SW 1271 (cell line): ENCODE measurements at regions not wholly inside any gene's neighbourhood (a gene's known extent, or its start where the extent isn't known, plus 50 kb on each side); places are given as distances from the start of the nearest gene placed in this dataset.
"Not testable (repeated sequence)": the region's sequence is repeated elsewhere in the genome, so short reads cannot be mapped to it uniquely, and the experiment has no call there.

Experiments used
- DNase-seq, 2 experiments: peaks; one replicate each; lab custom pipeline; 2025; lab: John Stamatoyannopoulos, UW

GRCh38 chrX:128973033-128973432, 550.3 kb downstream of the SMARCA1 start:
- no peak for DNase-seq

- no peak for DNase-seq
Observed at GRCh38 chrX:128961290-128961689, 562.0 kb downstream of the SMARCA1 start.

GRCh38 chrX:128954697-128955096, 568.6 kb downstream of the SMARCA1 start:
- not testable (repeated sequence) for DNase-seq

- DNase-seq = no peak
Observed at GRCh38 chrX:128931071-128931470, 592.2 kb downstream of the SMARCA1 start.

GRCh38 chrX:128929271-128930057, 593.8 kb downstream of the SMARCA1 start:
- no peak for DNase-seq

GRCh38 chrX:128928636-128929035, 594.7 kb downstream of the SMARCA1 start:
- no peak for DNase-seq

- DNase-seq = no peak
Observed at GRCh38 chrX:128927363-128927762, 595.9 kb downstream of the SMARCA1 start.

- no peak for DNase-seq
Observed at GRCh38 chrX:128906753-128907152, 616.5 kb downstream of the SMARCA1 start.

- DNase-seq = no peak
Observed at GRCh38 chrX:128901018-128901417, 622.3 kb downstream of the SMARCA1 start.

- DNase-seq = no peak
Observed at GRCh38 chrX:128897621-128898020, 625.7 kb downstream of the SMARCA1 start.

- DNase-seq = no peak
Observed at GRCh38 chrX:128891554-128891953, 631.7 kb downstream of the SMARCA1 start.

GRCh38 chrX:128884430-128884829, 638.9 kb downstream of the SMARCA1 start:
- DNase-seq = no peak

- no peak for DNase-seq
Observed at GRCh38 chrX:128883650-128884049, 639.6 kb downstream of the SMARCA1 start.

GRCh38 chrX:128870361-128870760, 652.9 kb downstream of the SMARCA1 start:
- DNase-seq = no peak

- DNase-seq = no peak
Observed at GRCh38 chrX:128862557-128862956, 660.7 kb downstream of the SMARCA1 start.

GRCh38 chrX:128848374-128848773, 674.9 kb downstream of the SMARCA1 start:
- no peak for DNase-seq

GRCh38 chrX:128846385-128846784, 676.9 kb downstream of the SMARCA1 start:
- DNase-seq = no peak

GRCh38 chrX:128818690-128819089, 704.6 kb downstream of the SMARCA1 start:
- DNase-seq = no peak

- no peak for DNase-seq
Observed at GRCh38 chrX:128816919-128817318, 706.4 kb downstream of the SMARCA1 start.

- DNase-seq = no peak
Observed at GRCh38 chrX:128807367-128807766, 715.9 kb downstream of the SMARCA1 start.

- no peak for DNase-seq
Observed at GRCh38 chrX:128805236-128805635, 718.1 kb downstream of the SMARCA1 start.

GRCh38 chrX:128804828-128805227, 718.5 kb downstream of the SMARCA1 start:
- DNase-seq = no peak

- DNase-seq = no peak
Observed at GRCh38 chrX:128800138-128800537, 723.2 kb downstream of the SMARCA1 start.

GRCh38 chrX:128783139-128783538, 730.9 kb upstream of the ACTRT1 start:
- not testable (repeated sequence) for DNase-seq
